ENCODE measurements at regions not wholly inside any gene's neighbourhood (a gene's known extent, or its start where the extent isn't known, plus 50 kb on each side); places are given as distances from the start of the nearest gene placed in this dataset.

DNA sequence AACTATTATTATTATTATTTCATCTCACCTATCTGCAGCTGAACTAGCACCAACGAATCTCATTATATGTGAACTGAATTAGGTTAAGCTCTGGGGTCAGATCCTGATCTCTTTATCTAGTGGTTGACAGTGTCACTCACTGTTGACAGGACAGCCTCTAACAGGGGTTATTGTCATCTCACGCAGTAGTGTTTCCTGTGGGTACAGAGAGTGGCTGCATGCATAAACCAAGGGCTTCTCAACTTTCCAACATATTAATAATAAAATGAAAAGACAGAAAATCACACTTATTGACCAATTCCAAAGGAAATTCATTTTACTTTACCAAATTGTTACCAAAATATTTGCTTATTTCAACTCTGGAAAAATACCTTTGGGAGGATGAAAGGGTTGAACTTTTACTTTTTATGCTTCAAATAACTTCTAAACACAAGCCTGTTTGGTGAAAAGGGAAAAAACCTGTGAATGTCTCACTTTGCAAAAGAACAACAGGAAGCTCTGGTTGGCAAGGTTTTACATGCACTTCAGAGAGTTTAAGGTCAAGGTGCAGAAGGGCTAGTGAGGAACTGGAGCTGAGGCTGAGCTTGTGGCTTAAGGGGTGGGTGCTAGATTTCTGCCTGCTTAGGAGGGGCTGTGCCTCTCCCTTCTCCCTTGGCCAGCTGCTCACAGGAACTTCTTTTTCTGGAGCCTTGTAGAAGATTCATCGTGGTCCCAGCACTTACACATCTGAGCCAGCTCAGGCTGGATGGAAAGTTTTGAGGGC, 72.6 kb downstream of the CTAGE1 start:
- no peak overlapping the region for H3K9ac ChIP-seq (ENCODE audit: low read depth in 1 of 2, low read length in 2 of 2)
- no peaks in the 10 kb centered on the region for H3K9me3 ChIP-seq (ENCODE audit: control insufficient read depth in 1 of 2, low read length in 2 of 2)
- H3K4me1 ChIP-seq (ENCODE audit: control insufficient read depth in 1 of 2, insufficient read depth in 2 of 2, low read length in 2 of 2), result peaks cover 29 to 54% of the 10 kb centered on the region in 2 donors
- no peak overlapping the region for H3K27ac ChIP-seq (ENCODE audit: low read depth, low read length)
- H3K27me3 ChIP-seq (ENCODE audit: control insufficient read depth in 1 of 2, insufficient read depth in 2 of 2, low read length in 2 of 2), result peaks cover 8 to 11% of the 10 kb centered on the region in 2 donors
- H3K36me3 ChIP-seq (ENCODE audit: control insufficient read depth in 1 of 2, insufficient read depth in 2 of 2, low read length in 2 of 2), result no peaks in the 10 kb centered on the region
- peak overlapping the region in 1 of 2 donors; percentile 6 for H3K4me3 ChIP-seq (ENCODE audit: low read depth in 1 of 2, low read length in 2 of 2)

DNA sequence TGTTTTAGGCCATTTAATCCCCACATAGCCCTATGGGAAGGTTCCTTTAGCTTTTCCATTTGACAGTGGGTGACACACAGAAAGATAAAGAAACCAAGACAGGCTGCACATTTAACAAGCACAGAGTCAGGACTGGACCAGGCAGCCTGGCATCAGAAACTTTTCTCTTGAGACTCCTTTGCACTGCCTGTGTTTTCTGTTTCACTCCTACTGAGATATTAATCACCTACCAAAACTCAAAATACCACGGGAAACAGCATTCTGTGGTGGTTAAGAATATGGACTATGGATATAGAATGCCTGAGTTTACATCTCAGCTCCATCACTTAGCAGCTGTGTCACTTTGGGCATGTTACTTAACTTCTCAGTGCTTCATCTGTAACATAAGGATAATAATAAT, 73.3 kb downstream of the CTAGE1 start:
- Histone ChIP-seq H3K9ac (ENCODE audit: low read depth in 1 of 2, low read length in 2 of 2) (no peak overlapping the region), H3K27me3 (ENCODE audit: control insufficient read depth in 1 of 2, insufficient read depth in 2 of 2, low read length in 2 of 2) (peaks cover 6 to 8% of the 10 kb centered on the region in 2 donors), H3K27ac (ENCODE audit: low read depth, low read length) (no peak overlapping the region), H3K9me3 (ENCODE audit: control insufficient read depth in 1 of 2, low read length in 2 of 2) (no peaks in the 10 kb centered on the region), H3K36me3 (ENCODE audit: control insufficient read depth in 1 of 2, insufficient read depth in 2 of 2, low read length in 2 of 2) (no peaks in the 10 kb centered on the region), H3K4me3 (ENCODE audit: low read depth in 1 of 2, low read length in 2 of 2) (no peak overlapping the region), H3K4me1 (ENCODE audit: control insufficient read depth in 1 of 2, insufficient read depth in 2 of 2, low read length in 2 of 2) (peaks cover 28 to 60% of the 10 kb centered on the region in 2 donors)

DNA sequence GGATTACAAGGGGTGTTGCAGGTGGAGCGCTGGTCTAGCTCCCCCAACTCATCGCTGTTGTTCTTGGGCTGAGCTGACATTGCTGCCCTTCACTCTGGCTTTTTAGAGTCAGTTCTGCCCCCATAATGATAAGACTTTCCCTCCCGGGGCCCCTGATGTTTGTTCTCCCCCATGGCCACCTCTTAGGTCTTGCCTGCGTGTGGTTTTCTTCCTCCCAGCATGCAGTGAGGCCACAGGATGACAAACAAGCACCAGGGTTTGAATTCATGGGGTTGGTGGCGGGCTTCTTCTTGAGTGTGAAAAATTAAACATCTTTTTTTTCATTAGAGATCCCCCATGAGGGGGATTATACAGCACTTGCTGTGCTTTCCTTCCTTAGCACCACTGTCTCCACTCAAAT, 74.1 kb downstream of the CTAGE1 start:
- Histone ChIP-seq H3K9ac (ENCODE audit: low read depth in 1 of 2, low read length in 2 of 2) (no peak overlapping the region), H3K4me1 (ENCODE audit: control insufficient read depth in 1 of 2, insufficient read depth in 2 of 2, low read length in 2 of 2) (peaks cover 23 to 61% of the 10 kb centered on the region in 2 donors), H3K27me3 (ENCODE audit: control insufficient read depth in 1 of 2, insufficient read depth in 2 of 2, low read length in 2 of 2) (peaks cover 5 to 6% of the 10 kb centered on the region in 2 donors), H3K36me3 (ENCODE audit: control insufficient read depth in 1 of 2, insufficient read depth in 2 of 2, low read length in 2 of 2) (no peaks in the 10 kb centered on the region), H3K9me3 (ENCODE audit: control insufficient read depth in 1 of 2, low read length in 2 of 2) (no peaks in the 10 kb centered on the region), H3K27ac (ENCODE audit: low read depth, low read length) (no peak overlapping the region), H3K4me3 (ENCODE audit: low read depth in 1 of 2, low read length in 2 of 2) (no peak overlapping the region)

DNA sequence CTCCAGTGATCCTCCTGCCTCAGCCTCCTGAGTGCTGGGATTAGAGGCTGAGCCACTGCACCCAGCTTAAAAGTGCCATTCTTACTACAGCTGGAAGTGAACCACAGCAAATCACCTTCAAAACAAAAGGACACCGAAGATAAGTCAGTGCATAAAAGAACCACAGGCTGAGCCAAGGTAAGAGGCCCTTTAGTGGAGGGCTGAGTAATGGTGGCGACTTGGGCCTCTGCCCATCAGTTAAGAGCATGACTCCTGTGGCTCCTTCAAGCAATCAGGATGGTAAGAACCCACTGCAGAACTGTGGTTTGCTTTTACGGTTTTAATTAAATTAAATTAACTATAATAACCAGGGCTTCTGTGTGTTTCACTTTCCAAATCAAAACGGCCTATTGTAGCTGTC, 75.1 kb downstream of the CTAGE1 start:
- Histone ChIP-seq H3K9me3 (ENCODE audit: control insufficient read depth in 1 of 2, low read length in 2 of 2) (no peaks in the 10 kb centered on the region), H3K27me3 (ENCODE audit: control insufficient read depth in 1 of 2, insufficient read depth in 2 of 2, low read length in 2 of 2) (peaks cover 5 to 6% of the 10 kb centered on the region in 2 donors), H3K4me1 (ENCODE audit: control insufficient read depth in 1 of 2, insufficient read depth in 2 of 2, low read length in 2 of 2) (peaks cover 23 to 61% of the 10 kb centered on the region in 2 donors), H3K36me3 (ENCODE audit: control insufficient read depth in 1 of 2, insufficient read depth in 2 of 2, low read length in 2 of 2) (no peaks in the 10 kb centered on the region), H3K9ac (ENCODE audit: low read depth in 1 of 2, low read length in 2 of 2) (no peak overlapping the region), H3K4me3 (ENCODE audit: low read depth in 1 of 2, low read length in 2 of 2) (no peak overlapping the region), H3K27ac (ENCODE audit: low read depth, low read length) (no peak overlapping the region)

DNA sequence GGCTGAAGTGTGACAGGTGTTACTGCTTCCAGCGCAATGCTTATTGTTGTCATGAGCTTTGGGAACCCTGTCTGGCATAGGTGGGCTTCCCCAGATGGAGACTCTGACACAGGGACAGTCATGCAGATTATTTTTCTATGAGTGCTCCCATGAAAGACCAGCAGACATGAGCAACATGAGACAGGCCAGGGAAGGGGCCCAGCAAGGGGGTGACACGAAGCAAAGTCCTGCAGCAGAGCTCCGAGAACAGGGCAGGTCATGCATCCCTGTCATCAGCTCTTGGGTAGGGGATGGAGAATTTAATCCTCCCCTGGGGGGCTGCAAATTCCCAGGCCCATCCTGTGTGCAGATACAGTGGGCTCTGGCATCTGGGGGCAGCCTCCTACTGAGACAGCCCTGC, 77.4 kb downstream of the CTAGE1 start:
- Histone ChIP-seq H3K36me3 (ENCODE audit: control insufficient read depth in 1 of 2, insufficient read depth in 2 of 2, low read length in 2 of 2) (no peaks in the 10 kb centered on the region), H3K4me1 (ENCODE audit: control insufficient read depth in 1 of 2, insufficient read depth in 2 of 2, low read length in 2 of 2) (peaks cover 13 to 48% of the 10 kb centered on the region in 2 donors), H3K9ac (ENCODE audit: low read depth in 1 of 2, low read length in 2 of 2) (no peak overlapping the region), H3K4me3 (ENCODE audit: low read depth in 1 of 2, low read length in 2 of 2) (no peak overlapping the region), H3K9me3 (ENCODE audit: control insufficient read depth in 1 of 2, low read length in 2 of 2) (no peaks in the 10 kb centered on the region), H3K27ac (ENCODE audit: low read depth, low read length) (no peak overlapping the region), H3K27me3 (ENCODE audit: control insufficient read depth in 1 of 2, insufficient read depth in 2 of 2, low read length in 2 of 2) (no peaks in the 10 kb centered on the region)

DNA sequence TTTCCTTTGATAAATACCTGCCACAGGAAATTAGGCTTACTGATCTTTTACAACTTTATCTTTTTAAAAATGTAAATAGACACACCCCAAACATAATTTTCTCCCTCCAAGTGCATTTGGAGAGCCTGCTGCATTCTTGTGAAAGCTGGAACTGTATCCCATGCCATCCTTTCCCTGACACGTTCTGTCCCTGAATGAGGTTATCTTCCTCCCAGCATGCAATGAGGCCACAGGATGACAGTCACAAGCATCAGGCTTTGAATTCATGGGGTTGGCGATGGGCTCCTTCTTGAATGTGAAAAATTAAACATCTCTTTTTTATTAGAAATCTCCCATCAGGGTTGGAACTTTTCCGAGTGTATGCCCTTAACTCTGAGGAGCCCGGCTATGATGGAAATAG, 77.8 kb downstream of the CTAGE1 start:
- Histone ChIP-seq H3K4me1 (ENCODE audit: control insufficient read depth in 1 of 2, insufficient read depth in 2 of 2, low read length in 2 of 2) (peaks cover 13 to 47% of the 10 kb centered on the region in 2 donors), H3K9ac (ENCODE audit: low read depth in 1 of 2, low read length in 2 of 2) (no peak overlapping the region), H3K36me3 (ENCODE audit: control insufficient read depth in 1 of 2, insufficient read depth in 2 of 2, low read length in 2 of 2) (no peaks in the 10 kb centered on the region), H3K4me3 (ENCODE audit: low read depth in 1 of 2, low read length in 2 of 2) (no peak overlapping the region), H3K27ac (ENCODE audit: low read depth, low read length) (no peak overlapping the region), H3K9me3 (ENCODE audit: control insufficient read depth in 1 of 2, low read length in 2 of 2) (no peaks in the 10 kb centered on the region), H3K27me3 (ENCODE audit: control insufficient read depth in 1 of 2, insufficient read depth in 2 of 2, low read length in 2 of 2) (no peaks in the 10 kb centered on the region)

DNA sequence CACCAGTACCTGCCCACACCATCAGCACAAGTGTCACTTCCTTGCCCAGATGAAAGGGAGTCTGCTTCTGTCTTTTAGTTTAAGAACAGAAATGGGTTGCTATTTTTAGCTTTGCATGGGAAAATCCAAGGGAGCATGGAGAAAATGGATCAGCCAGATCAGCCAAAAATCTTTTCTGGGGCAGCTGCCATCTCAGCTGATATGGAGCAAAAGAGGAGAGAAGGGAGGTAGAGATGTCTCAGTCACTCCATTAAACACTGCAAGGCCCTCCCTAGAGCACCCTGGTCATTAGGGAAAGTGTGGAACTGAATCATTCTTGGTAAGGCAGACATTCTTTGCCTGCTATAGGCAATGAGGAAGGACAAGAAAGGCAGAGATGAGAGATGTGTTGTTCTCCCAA, 79.9 kb downstream of the CTAGE1 start:
- Histone ChIP-seq H3K4me3 (ENCODE audit: low read depth in 1 of 2, low read length in 2 of 2) (no peak overlapping the region), H3K4me1 (ENCODE audit: control insufficient read depth in 1 of 2, insufficient read depth in 2 of 2, low read length in 2 of 2) (peaks cover 17 to 39% of the 10 kb centered on the region in 2 donors), H3K36me3 (ENCODE audit: control insufficient read depth in 1 of 2, insufficient read depth in 2 of 2, low read length in 2 of 2) (no peaks in the 10 kb centered on the region), H3K9ac (ENCODE audit: low read depth in 1 of 2, low read length in 2 of 2) (no peak overlapping the region), H3K9me3 (ENCODE audit: control insufficient read depth in 1 of 2, low read length in 2 of 2) (no peaks in the 10 kb centered on the region), H3K27me3 (ENCODE audit: control insufficient read depth in 1 of 2, insufficient read depth in 2 of 2, low read length in 2 of 2) (no peaks in the 10 kb centered on the region), H3K27ac (ENCODE audit: low read depth, low read length) (no peak overlapping the region)

DNA sequence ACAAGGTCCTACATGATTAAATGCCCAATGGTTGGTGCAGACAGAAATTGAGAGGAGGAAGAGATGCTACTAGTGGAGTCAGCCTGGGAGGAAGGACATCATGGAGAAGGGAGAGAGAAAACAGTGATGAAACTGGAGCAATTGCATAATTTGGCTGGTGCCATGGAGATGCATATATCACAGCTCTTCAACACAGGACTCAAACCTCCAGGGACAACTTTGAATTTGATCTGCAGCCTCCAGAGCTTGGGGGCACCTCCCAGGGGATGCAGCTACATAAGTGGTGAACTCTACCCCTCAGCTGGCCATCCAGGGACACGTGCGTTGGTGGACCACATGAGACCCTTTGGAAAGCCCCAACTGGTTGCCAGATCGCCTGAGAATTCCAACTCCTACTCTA, 80.4 kb downstream of the CTAGE1 start:
- no peak overlapping the region for H3K4me3 ChIP-seq (ENCODE audit: low read depth in 1 of 2, low read length in 2 of 2)
- no peaks in the 10 kb centered on the region for H3K9me3 ChIP-seq (ENCODE audit: control insufficient read depth in 1 of 2, low read length in 2 of 2)
- no peaks in the 10 kb centered on the region for H3K36me3 ChIP-seq (ENCODE audit: control insufficient read depth in 1 of 2, insufficient read depth in 2 of 2, low read length in 2 of 2)
- H3K4me1 ChIP-seq (ENCODE audit: control insufficient read depth in 1 of 2, insufficient read depth in 2 of 2, low read length in 2 of 2), result peaks cover 17 to 36% of the 10 kb centered on the region in 2 donors
- H3K9ac ChIP-seq (ENCODE audit: low read depth in 1 of 2, low read length in 2 of 2), result no peak overlapping the region
- no peaks in the 10 kb centered on the region for H3K27me3 ChIP-seq (ENCODE audit: control insufficient read depth in 1 of 2, insufficient read depth in 2 of 2, low read length in 2 of 2)
- H3K27ac ChIP-seq (ENCODE audit: low read depth, low read length), result no peak overlapping the region

DNA sequence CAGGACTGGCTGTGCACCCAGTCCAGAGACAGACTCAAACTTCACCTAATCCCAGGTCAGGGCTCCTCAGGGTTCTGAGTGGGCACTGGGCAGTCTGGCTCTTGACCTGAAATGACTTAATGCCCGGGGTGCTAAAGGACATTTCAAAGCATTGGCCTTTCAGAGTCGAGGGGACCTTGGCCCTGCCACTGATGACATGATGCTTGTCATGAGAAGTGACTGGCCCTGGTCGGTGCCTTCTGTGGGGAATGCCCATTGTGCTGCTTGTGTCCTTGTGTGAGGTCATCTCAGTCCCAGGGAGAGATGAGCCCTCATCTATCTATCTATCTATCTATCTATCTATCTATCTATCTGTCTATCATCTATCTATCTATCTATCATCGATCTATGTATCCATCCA, 81.3 kb downstream of the CTAGE1 start:
- Histone ChIP-seq H3K9me3 (ENCODE audit: control insufficient read depth in 1 of 2, low read length in 2 of 2) (no peaks in the 10 kb centered on the region), H3K4me1 (ENCODE audit: control insufficient read depth in 1 of 2, insufficient read depth in 2 of 2, low read length in 2 of 2) (peaks cover 17 to 29% of the 10 kb centered on the region in 2 donors), H3K27me3 (ENCODE audit: control insufficient read depth in 1 of 2, insufficient read depth in 2 of 2, low read length in 2 of 2) (no peaks in the 10 kb centered on the region), H3K4me3 (ENCODE audit: low read depth in 1 of 2, low read length in 2 of 2) (no peak overlapping the region), H3K36me3 (ENCODE audit: control insufficient read depth in 1 of 2, insufficient read depth in 2 of 2, low read length in 2 of 2) (no peaks in the 10 kb centered on the region), H3K9ac (ENCODE audit: low read depth in 1 of 2, low read length in 2 of 2) (peak overlapping the region; percentile 43 to 58), H3K27ac (ENCODE audit: low read depth, low read length) (peak overlapping the region; percentile 27)

DNA sequence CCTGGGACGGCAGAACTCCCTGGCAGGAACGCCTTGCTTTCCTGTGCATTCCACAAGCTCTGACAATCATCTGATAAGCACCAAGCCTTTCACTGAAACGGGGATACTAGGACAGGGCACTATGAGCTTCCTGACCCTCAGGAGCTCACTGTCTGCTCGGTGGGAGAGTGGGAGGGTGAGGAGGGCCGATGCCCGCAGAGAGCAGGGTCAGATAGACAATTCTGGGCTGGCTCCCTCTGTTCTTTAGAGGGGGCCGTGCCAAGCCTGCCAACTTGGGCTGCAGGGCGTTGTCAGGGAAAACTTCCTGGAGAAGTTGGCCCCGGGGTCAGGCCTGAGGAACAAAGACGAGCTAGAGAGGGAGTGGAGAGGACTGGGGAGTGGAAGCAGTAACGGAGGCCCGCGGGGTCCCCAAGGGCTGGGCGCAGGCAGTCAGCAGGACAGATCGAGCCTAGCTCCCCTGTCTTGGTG, 82.0 kb downstream of the CTAGE1 start:
- H3K27me3 ChIP-seq (ENCODE audit: control insufficient read depth in 1 of 2, insufficient read depth in 2 of 2, low read length in 2 of 2), result no peaks in the 10 kb centered on the region
- peak overlapping the region; percentile 43 to 58 for H3K9ac ChIP-seq (ENCODE audit: low read depth in 1 of 2, low read length in 2 of 2)
- no peaks in the 10 kb centered on the region for H3K9me3 ChIP-seq (ENCODE audit: control insufficient read depth in 1 of 2, low read length in 2 of 2)
- peak overlapping the region; percentile 27 for H3K27ac ChIP-seq (ENCODE audit: low read depth, low read length)
- peak overlapping the region; percentile 50 for H3K4me3 ChIP-seq (ENCODE audit: low read depth in 1 of 2, low read length in 2 of 2)
- H3K36me3 ChIP-seq (ENCODE audit: control insufficient read depth in 1 of 2, insufficient read depth in 2 of 2, low read length in 2 of 2), result no peaks in the 10 kb centered on the region
- H3K4me1 ChIP-seq (ENCODE audit: control insufficient read depth in 1 of 2, insufficient read depth in 2 of 2, low read length in 2 of 2), result peaks cover 17 to 27% of the 10 kb centered on the region in 2 donors

Measured in duodenal mucosa (tissue), 2 donors.